H9 (cell line): ENCODE measurements at regions not wholly inside any gene's neighbourhood (a gene's known extent, or its start where the extent isn't known, plus 50 kb on each side); places are given as distances from the start of the nearest gene placed in this dataset.

Experiments
- DNase-seq: peaks from one replicate; pipeline ENCODE4 v3.0.0-alpha.2; 2017
- H2AFZ ChIP-seq: one replicate; pipeline ENCODE4 v1.6.1; 2013; ENCODE audit warnings: mild to moderate bottlenecking, low read length, control low read depth, moderate library complexity
- H2AK5ac ChIP-seq: 2 replicates; pipeline ENCODE4 v1.6.1; 2013; ENCODE audit warnings: low read length, control low read depth, mixed read lengths; ENCODE audit not compliant: insufficient read length
- H2BK120ac ChIP-seq: one replicate; pipeline ENCODE4 v1.6.1; 2013; ENCODE audit warnings: low read depth, mild to moderate bottlenecking, low read length, control low read depth, inconsistent platforms; ENCODE audit not compliant: poor library complexity, severe bottlenecking
- H2BK12ac ChIP-seq: 2 replicates; pipeline ENCODE4 v1.6.1; 2013; ENCODE audit warnings: low read length, control low read depth, mixed read lengths, low read depth; ENCODE audit not compliant: insufficient read length
- H2BK15ac ChIP-seq: 2 replicates; pipeline ENCODE4 v1.6.1; 2013; ENCODE audit warnings: low read depth, low read length, control low read depth
- H2BK20ac ChIP-seq: one replicate; pipeline ENCODE4 v1.6.1; 2013; ENCODE audit warnings: low read depth, mild to moderate bottlenecking, low read length, control low read depth, inconsistent platforms; ENCODE audit not compliant: poor library complexity, severe bottlenecking
- H2BK5ac ChIP-seq: 2 replicates; pipeline ENCODE4 v1.6.1; 2013; ENCODE audit warnings: low read length, control low read depth, mixed read lengths; ENCODE audit not compliant: insufficient read length
- H3K14ac ChIP-seq: 2 replicates; pipeline ENCODE4 v1.6.1; 2013; ENCODE audit warnings: low read length, control low read depth; ENCODE audit not compliant: insufficient read depth
- H3K18ac ChIP-seq: 2 replicates; pipeline ENCODE4 v1.6.1; 2013; ENCODE audit warnings: low read depth, mild to moderate bottlenecking, mixed read lengths, low read length, control low read depth; ENCODE audit not compliant: insufficient read length
- H3K23ac ChIP-seq: 2 replicates; pipeline ENCODE4 v1.6.1; 2013; ENCODE audit warnings: low read length, control low read depth, mixed read lengths, low read depth; ENCODE audit not compliant: insufficient read length
- H3K23me2 ChIP-seq: 2 replicates; pipeline ENCODE4 v1.6.1; 2013; ENCODE audit warnings: low read depth, mild to moderate bottlenecking, mixed read lengths, low read length, control low read depth; ENCODE audit not compliant: insufficient read length, poor library complexity, severe bottlenecking
- H3K27ac ChIP-seq: 2 replicates; pipeline ENCODE4 v1.5.1; 2013; ENCODE audit warnings: low read length, control low read depth, mixed read lengths, low read depth; ENCODE audit not compliant: insufficient read length
- H3K27me3 ChIP-seq: 2 replicates; pipeline ENCODE4 v1.6.1; 2013; ENCODE audit warnings: low read length, control low read depth, inconsistent platforms; ENCODE audit not compliant: insufficient read depth
- H3K4ac ChIP-seq: 2 replicates; pipeline ENCODE4 v1.6.1; 2013; ENCODE audit warnings: low read depth, mild to moderate bottlenecking, control low read depth, inconsistent platforms, low read length, moderate library complexity
- H3K4me1 ChIP-seq: 2 replicates; pipeline ENCODE4 v1.6.1; 2013; ENCODE audit warnings: low read length, control low read depth, inconsistent platforms; ENCODE audit not compliant: insufficient read depth
- H3K4me2 ChIP-seq: 2 replicates; pipeline ENCODE4 v1.6.1; 2013; ENCODE audit warnings: low read length, control low read depth, mixed read lengths; ENCODE audit not compliant: insufficient read length, insufficient read depth
- H3K56ac ChIP-seq: 2 replicates; pipeline ENCODE4 v1.6.1; 2013; ENCODE audit warnings: low read depth, mild to moderate bottlenecking, mixed read lengths, low read length, control low read depth; ENCODE audit not compliant: insufficient read length
- H3K79me1 ChIP-seq: 2 replicates; pipeline ENCODE4 v1.6.1; 2013; ENCODE audit warnings: low read depth, mild to moderate bottlenecking, moderate library complexity, low read length, control low read depth, inconsistent platforms; ENCODE audit not compliant: insufficient read depth, poor library complexity, severe bottlenecking
- H3K79me2 ChIP-seq: 2 replicates; pipeline ENCODE4 v1.6.1; 2013; ENCODE audit warnings: low read length, control low read depth, inconsistent platforms; ENCODE audit not compliant: insufficient read depth
- H3K9ac ChIP-seq: 2 replicates; pipeline ENCODE4 v1.6.1; 2013; ENCODE audit warnings: low read length, control low read depth, mixed read lengths; ENCODE audit not compliant: insufficient read length; ENCODE audit errors: extremely low read depth
- H3K9me3 ChIP-seq: one replicate; pipeline ENCODE4 v1.6.1; 2013; ENCODE audit warnings: low read depth, low read length, inconsistent platforms; ENCODE audit not compliant: control insufficient read depth
- H3T11ph ChIP-seq: one replicate; pipeline ENCODE4 v1.6.1; 2013; ENCODE audit warnings: mild to moderate bottlenecking, low read length, control low read depth, inconsistent platforms
- H4K20me1 ChIP-seq: one replicate; pipeline ENCODE4 v1.6.1; 2013; ENCODE audit not compliant: control insufficient read depth, insufficient read length, insufficient read depth
- H4K5ac ChIP-seq: 2 replicates; pipeline ENCODE4 v1.6.1; 2013; ENCODE audit warnings: low read depth, mild to moderate bottlenecking, mixed read lengths, low read length, control low read depth; ENCODE audit not compliant: insufficient read length
- H4K8ac ChIP-seq: replicated peaks from 2 replicates; pipeline ENCODE4 v1.6.1; 2013; ENCODE audit warnings: low read length, control low read depth, mixed read lengths, low read depth; ENCODE audit not compliant: insufficient read length
- H4K91ac ChIP-seq: 2 replicates; pipeline ENCODE4 v1.6.1; 2013; ENCODE audit warnings: low read depth, mild to moderate bottlenecking, moderate library complexity, mixed read lengths, low read length, control low read depth; ENCODE audit not compliant: insufficient read length
- H3K27ac Mint-ChIP-seq, 3 experiments: 2 replicates in 2 of 3; 3 replicates in 1 of 3; pipeline ENCODE4 v1.8.0; 2020 to 2021; ENCODE audit warnings: mixed read lengths in 3 of 3, mild to moderate bottlenecking in 1 of 3, moderate library complexity in 1 of 3
- H3K27me3 Mint-ChIP-seq: 2 replicates; pipeline ENCODE4 v1.8.0; 2021; ENCODE audit warnings: low read depth, mild to moderate bottlenecking, moderate library complexity, mixed read lengths
- H3K36me3 Mint-ChIP-seq, 3 experiments: 2 replicates in 2 of 3; 3 replicates in 1 of 3; pipeline ENCODE4 v1.8.0; 2020 to 2021; ENCODE audit warnings: low read depth in 3 of 3, mixed read lengths in 3 of 3; ENCODE audit not compliant: insufficient read depth in 1 of 3
- H3K4me1 Mint-ChIP-seq, 2 experiments: 2 replicates each; pipeline ENCODE4 v1.8.0; 2020; ENCODE audit warnings: mixed read lengths in 2 of 2
- H3K4me3 Mint-ChIP-seq, 2 experiments: 2 replicates in 1 of 2; 3 replicates in 1 of 2; pipeline ENCODE4 v1.8.0; 2020 to 2021; ENCODE audit warnings: mild to moderate bottlenecking in 2 of 2, mixed read lengths in 2 of 2, moderate library complexity in 1 of 2
- H3K9me3 Mint-ChIP-seq, 2 experiments: 2 replicates in 1 of 2; 3 replicates in 1 of 2; pipeline ENCODE4 v1.8.0; 2020; ENCODE audit warnings: mild to moderate bottlenecking in 2 of 2, mixed read lengths in 2 of 2, moderate library complexity in 1 of 2
- WGBS: extraction: QIAGEN DNeasy Blood & Tissue Kit; methylation state at CpG from one replicate; pipeline ENCODE4 v1.1.7; 2013; ENCODE audit warnings: missing lambda C conversion rate, low lambda C conversion rate, mixed read lengths; ENCODE audit not compliant: insufficient read length; ENCODE audit errors: extremely low coverage; 5-methylcytosine and 5-hydroxymethylcytosine counted together
- TF ChIP-seq, protein P1 (sequence below): fragments of 200-600 bp; sonication (generic); conservative IDR thresholded peaks from 3 replicates; pipeline ENCODE4 v1.8.0; 2021; ENCODE audit warnings: antibody characterized with exemption, mild to moderate bottlenecking

- Histone ChIP-seq H2AK5ac (no peak overlapping the region), H3K27ac (no peak overlapping the region), H4K8ac (no peak overlapping the region), H3K23me2 (no peaks in the 10 kb centered on the region), H3K14ac (no peak overlapping the region), H3K4me2 (no peak overlapping the region), H3K56ac (no peak overlapping the region), H2AFZ (no peak overlapping the region), H3K23ac (no peak overlapping the region), H3K4ac (no peak overlapping the region), H2BK5ac (no peak overlapping the region), H3K79me2 (no peaks in the 10 kb centered on the region), H3K27me3 (no peaks in the 10 kb centered on the region), H3T11ph (no peak overlapping the region), H3K79me1 (no peaks in the 10 kb centered on the region), H3K9ac (no peak overlapping the region), H3K18ac (no peak overlapping the region), H4K91ac (no peak overlapping the region), H4K5ac (no peak overlapping the region), H2BK20ac (no peak overlapping the region), H3K9me3 (no peaks in the 10 kb centered on the region), H2BK15ac (no peak overlapping the region), H3K4me1 (no peaks in the 10 kb centered on the region), H2BK120ac (no peak overlapping the region), H2BK12ac (no peak overlapping the region), H4K20me1 (no peaks in the 10 kb centered on the region)
- H3K27ac Mint-ChIP-seq, result peak overlapping the region in 1 of 3 experiments; percentile 10; a peak in 1 of 7 replicates
- TF ChIP-seq, protein P1, sequence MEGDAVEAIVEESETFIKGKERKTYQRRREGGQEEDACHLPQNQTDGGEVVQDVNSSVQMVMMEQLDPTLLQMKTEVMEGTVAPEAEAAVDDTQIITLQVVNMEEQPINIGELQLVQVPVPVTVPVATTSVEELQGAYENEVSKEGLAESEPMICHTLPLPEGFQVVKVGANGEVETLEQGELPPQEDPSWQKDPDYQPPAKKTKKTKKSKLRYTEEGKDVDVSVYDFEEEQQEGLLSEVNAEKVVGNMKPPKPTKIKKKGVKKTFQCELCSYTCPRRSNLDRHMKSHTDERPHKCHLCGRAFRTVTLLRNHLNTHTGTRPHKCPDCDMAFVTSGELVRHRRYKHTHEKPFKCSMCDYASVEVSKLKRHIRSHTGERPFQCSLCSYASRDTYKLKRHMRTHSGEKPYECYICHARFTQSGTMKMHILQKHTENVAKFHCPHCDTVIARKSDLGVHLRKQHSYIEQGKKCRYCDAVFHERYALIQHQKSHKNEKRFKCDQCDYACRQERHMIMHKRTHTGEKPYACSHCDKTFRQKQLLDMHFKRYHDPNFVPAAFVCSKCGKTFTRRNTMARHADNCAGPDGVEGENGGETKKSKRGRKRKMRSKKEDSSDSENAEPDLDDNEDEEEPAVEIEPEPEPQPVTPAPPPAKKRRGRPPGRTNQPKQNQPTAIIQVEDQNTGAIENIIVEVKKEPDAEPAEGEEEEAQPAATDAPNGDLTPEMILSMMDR, result no peak
- H3K4me1 Mint-ChIP-seq, result no peaks in the 10 kb centered on the region; a peak in 1 of 4 replicates
- WGBS, result no CpG with 5 or more reads among the region's 3 CpGs
- H3K9me3 Mint-ChIP-seq, result no peaks in the 10 kb centered on the region; a peak in 1 of 5 replicates
- DNase-seq, result no peak
- H3K4me3 Mint-ChIP-seq, result no peak overlapping the region
- H3K27me3 Mint-ChIP-seq, result no peaks in the 10 kb centered on the region
- H3K36me3 Mint-ChIP-seq, result no peaks in the 10 kb centered on the region
Observed at GRCh38 chr16:61575617-61576016, 460.6 kb downstream of the CDH8 start.
